ENCODE measurements at regions not wholly inside any gene's neighbourhood (a gene's known extent, or its start where the extent isn't known, plus 50 kb on each side); places are given as distances from the start of the nearest gene placed in this dataset.

DNA sequence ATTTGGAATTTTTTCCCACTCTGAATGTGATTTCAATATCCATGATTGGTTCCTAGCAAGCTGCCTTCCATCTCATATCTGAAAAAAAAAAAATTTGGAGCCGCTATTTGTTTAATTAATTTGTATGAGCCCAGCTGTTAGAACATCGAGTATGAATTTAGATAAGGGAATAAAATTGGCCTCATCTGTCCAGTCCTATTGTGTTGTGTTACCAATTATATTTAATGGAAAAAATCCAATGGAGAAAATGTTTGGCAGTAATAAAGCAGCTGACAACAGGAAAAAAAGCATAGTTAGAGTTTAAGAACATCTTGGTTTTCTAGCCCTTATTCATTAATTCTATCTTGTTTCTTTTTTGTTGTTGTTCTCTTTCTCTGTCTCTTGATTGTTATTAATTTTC, 735.6 kb upstream of the RIOK2 start:
- in situ Hi-C loops (cut with MboI; ENCODE audit: low sequenced_read_pairs) = no loop called here
- H3K27me3 ChIP-seq (ENCODE audit: low read depth) = no peaks in the 10 kb centered on the region
- no peak overlapping the region for H3K4me3 ChIP-seq
- no peaks in the 10 kb centered on the region for H3K4me1 ChIP-seq
- no peaks in the 10 kb centered on the region for H3K9me3 ChIP-seq
- H3K36me3 ChIP-seq (replicated peaks) = no peaks in the 10 kb centered on the region
- no peak for DNase-seq (ENCODE audit: low spot score in 2 of 2)

DNA sequence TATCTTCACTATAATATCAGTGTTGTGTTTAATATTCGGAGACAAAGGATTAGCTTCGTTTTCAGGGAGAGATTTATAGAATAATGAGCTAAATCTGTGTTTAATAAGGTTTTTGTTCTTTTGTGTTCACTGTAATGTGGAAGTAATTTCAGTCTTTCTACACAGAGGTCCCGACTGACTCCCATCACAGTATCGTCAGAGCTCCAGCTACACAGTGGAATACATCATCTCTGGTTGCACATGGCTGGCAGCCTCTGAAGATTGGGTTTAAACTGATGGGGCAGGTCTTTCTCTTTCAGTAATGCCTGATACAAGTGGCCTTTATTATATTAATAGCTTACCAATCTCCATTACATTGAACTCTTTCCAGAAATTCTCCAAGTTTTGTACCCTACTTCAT, 736.7 kb upstream of the RIOK2 start:
- in situ Hi-C loops (cut with MboI; ENCODE audit: low sequenced_read_pairs) = no loop called here
- H3K27me3 ChIP-seq (ENCODE audit: low read depth) = no peaks in the 10 kb centered on the region
- no peak overlapping the region for H3K4me3 ChIP-seq
- H3K4me1 ChIP-seq = no peaks in the 10 kb centered on the region
- H3K9me3 ChIP-seq = no peaks in the 10 kb centered on the region
- DNase-seq (ENCODE audit: low spot score in 2 of 2) = no peak
- H3K36me3 ChIP-seq (replicated peaks) = no peaks in the 10 kb centered on the region

DNA sequence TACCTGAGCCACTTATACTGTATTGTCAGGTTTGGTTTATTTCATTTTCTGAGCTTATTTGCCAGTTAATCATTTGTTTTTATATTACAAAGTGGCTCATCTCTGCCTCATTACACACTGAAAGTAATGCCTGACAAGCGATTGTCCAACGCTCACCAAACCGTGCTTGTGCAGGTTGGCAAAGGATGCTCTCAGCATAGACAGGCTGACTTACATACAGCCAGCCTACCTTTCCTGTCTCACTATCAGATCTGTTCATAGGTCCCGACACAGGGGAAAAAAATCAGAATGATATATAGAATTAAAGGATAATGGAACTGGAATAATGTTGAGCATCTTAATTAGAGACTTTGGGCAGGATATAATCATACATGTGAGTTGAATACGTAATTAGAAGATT, 739.7 kb upstream of the RIOK2 start:
- in situ Hi-C loops (cut with MboI; ENCODE audit: low sequenced_read_pairs) = no loop called here

DNA sequence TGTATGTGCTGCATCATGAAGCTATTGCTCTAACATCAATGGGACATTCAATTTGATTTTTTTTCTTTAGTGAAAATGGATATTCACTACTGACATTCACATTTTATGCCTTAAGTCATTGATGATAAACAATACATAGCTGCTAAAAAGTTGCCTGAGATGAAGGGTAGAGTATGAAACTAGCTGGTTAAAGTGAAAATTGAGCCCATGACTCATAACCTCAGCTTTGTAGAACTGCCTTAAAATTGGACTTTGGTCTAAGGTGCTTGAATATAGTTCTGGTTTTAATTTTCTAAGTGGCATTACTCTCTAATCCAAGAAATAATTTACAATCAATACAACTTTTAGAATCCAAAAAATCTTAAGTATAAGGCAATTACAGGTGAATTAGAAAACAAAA, 740.4 kb upstream of the RIOK2 start:
- in situ Hi-C loops (cut with MboI; ENCODE audit: low sequenced_read_pairs) = no loop called here
- no peaks in the 10 kb centered on the region for H3K36me3 ChIP-seq (replicated peaks)
- no peak for DNase-seq (ENCODE audit: low spot score in 2 of 2)
- H3K27me3 ChIP-seq (ENCODE audit: low read depth) = no peaks in the 10 kb centered on the region
- H3K4me1 ChIP-seq = no peaks in the 10 kb centered on the region
- no peaks in the 10 kb centered on the region for H3K9me3 ChIP-seq
- no peak overlapping the region for H3K4me3 ChIP-seq

More for the DNA sequence above, 739.7 kb upstream of the RIOK2 start:
- Histone ChIP-seq H3K27me3 (ENCODE audit: low read depth) (no peaks in the 10 kb centered on the region), H3K4me3 (no peak overlapping the region), H3K36me3 (replicated peaks) (no peaks in the 10 kb centered on the region), H3K4me1 (no peaks in the 10 kb centered on the region), H3K9me3 (no peaks in the 10 kb centered on the region)
- no peak for DNase-seq (ENCODE audit: low spot score in 2 of 2)

DNA sequence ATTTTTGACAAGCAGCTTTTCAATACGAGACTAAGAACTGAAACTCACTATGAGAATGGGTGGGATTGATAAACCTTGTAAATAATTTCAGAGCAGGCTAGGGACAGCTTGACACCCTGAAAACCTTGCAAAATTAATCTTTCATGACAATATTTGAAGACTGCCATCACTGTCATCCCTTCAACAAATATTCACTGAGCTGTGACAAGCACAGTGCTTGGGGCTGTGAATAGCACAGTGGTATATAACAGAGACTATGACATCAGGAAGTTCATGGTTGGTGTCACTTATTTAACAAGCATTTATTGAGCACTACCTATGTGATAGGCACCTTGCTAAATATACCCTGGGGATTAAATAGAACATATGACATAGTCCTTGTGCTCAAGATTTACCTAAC, 741.0 kb upstream of the RIOK2 start:
- in situ Hi-C loops (cut with MboI; ENCODE audit: low sequenced_read_pairs) = no loop called here
- no peak for DNase-seq (ENCODE audit: low spot score in 2 of 2)
- no peak overlapping the region for H3K4me3 ChIP-seq
- no peaks in the 10 kb centered on the region for H3K9me3 ChIP-seq
- H3K36me3 ChIP-seq (replicated peaks) = no peaks in the 10 kb centered on the region
- H3K4me1 ChIP-seq = no peaks in the 10 kb centered on the region
- no peaks in the 10 kb centered on the region for H3K27me3 ChIP-seq (ENCODE audit: low read depth)

DNA sequence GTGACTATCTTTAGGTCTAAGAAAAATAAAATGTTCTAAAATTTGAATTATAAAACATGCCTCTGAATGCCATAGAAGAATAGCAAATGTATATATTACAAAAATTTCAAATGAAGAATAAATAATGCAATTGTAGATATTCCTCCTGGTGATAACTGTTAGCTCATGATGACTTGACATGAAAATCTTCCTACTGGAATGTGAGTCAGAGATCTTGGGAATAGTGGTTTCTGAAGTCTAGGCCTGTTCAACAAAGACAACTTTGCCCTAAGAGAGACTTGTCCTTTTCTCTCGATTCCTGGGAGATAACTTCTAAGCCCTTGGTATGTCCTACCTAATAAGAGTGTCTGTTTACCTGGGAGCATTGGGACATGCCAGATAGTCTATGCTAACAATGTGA, 746.3 kb upstream of the RIOK2 start:
- no peak overlapping the region for H3K4me3 ChIP-seq
- H3K36me3 ChIP-seq (replicated peaks) = no peaks in the 10 kb centered on the region
- in situ Hi-C loops (cut with MboI; ENCODE audit: low sequenced_read_pairs) = no loop called here
- DNase-seq (ENCODE audit: low spot score in 2 of 2) = no peak
- H3K9me3 ChIP-seq = no peaks in the 10 kb centered on the region
- H3K4me1 ChIP-seq = no peaks in the 10 kb centered on the region
- H3K27me3 ChIP-seq (ENCODE audit: low read depth) = no peaks in the 10 kb centered on the region

DNA sequence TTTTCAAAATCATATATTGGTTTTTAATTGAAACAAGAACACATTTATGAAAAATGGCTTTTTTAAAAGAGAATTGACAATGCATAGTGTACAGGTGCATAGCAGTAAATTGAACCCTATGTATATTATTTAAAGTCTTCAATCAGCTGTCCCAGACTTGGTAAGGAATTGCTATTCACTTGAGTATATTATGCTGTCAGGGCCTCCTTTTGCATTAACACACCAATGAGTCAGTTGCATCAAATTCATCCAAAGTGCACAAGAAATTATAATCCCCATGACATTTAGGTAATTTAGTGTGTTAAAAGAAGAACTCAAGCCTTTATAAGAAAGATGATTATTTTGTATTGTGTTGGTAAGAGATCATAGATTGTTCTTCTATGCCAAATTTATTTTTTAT, 748.8 kb upstream of the RIOK2 start:
- in situ Hi-C loops (cut with MboI; ENCODE audit: low sequenced_read_pairs) = no loop called here
- H3K27me3 ChIP-seq (ENCODE audit: low read depth) = no peaks in the 10 kb centered on the region
- no peaks in the 10 kb centered on the region for H3K36me3 ChIP-seq (replicated peaks)
- H3K4me1 ChIP-seq = no peaks in the 10 kb centered on the region
- H3K4me3 ChIP-seq = no peak overlapping the region
- no peak for DNase-seq (ENCODE audit: low spot score in 2 of 2)
- no peaks in the 10 kb centered on the region for H3K9me3 ChIP-seq

DNA sequence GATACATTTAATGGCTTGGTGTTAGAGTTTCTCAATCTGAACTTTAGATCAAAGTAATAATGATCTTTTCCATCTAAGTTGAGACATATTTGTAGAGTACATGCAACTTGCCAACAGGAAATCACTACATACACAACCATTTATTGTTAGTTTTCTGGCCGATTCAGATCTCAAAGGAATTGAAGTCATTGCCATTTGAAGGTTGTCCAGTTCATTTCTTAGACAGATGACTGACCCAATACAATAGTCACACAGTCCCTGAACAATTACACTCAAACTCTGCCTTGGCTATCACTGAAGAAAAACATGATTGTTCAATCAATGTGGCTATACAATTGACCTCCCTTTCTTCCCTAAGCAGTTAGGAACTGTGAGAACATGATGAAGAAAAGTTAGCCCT, 753.2 kb upstream of the RIOK2 start:
- H3K4me1 ChIP-seq = no peaks in the 10 kb centered on the region
- no peak for DNase-seq (ENCODE audit: low spot score in 2 of 2)
- H3K36me3 ChIP-seq (replicated peaks) = no peaks in the 10 kb centered on the region
- H3K9me3 ChIP-seq = no peaks in the 10 kb centered on the region
- in situ Hi-C loops (cut with MboI; ENCODE audit: low sequenced_read_pairs) = no loop called here
- no peak overlapping the region for H3K4me3 ChIP-seq
- no peaks in the 10 kb centered on the region for H3K27me3 ChIP-seq (ENCODE audit: low read depth)

DNA sequence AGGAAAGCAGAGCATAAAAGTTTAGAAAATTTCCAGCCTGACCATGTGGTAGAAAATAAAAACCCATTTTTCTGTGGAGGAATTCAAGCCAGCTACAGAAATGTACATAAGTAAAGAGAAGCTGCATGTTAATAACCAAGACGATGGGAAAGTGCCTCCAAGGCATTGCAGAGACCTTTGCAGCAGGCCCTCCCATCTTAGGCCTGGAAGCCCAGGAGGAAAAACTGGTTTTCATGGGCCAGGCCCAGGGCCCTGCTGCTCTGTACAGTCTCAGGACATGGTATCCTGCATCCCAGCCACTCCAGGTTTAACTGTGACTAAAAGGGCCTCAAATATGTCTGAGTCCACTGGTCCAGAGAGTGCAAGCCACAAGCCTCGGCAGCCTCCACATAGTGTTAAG, 754.8 kb upstream of the RIOK2 start:
- H3K36me3 ChIP-seq (replicated peaks) = no peaks in the 10 kb centered on the region
- H3K4me3 ChIP-seq = no peak overlapping the region
- no peaks in the 10 kb centered on the region for H3K9me3 ChIP-seq
- in situ Hi-C loops (cut with MboI; ENCODE audit: low sequenced_read_pairs) = no loop called here
- no peaks in the 10 kb centered on the region for H3K27me3 ChIP-seq (ENCODE audit: low read depth)
- H3K4me1 ChIP-seq = no peaks in the 10 kb centered on the region
- DNase-seq (ENCODE audit: low spot score in 2 of 2) = no peak

DNA sequence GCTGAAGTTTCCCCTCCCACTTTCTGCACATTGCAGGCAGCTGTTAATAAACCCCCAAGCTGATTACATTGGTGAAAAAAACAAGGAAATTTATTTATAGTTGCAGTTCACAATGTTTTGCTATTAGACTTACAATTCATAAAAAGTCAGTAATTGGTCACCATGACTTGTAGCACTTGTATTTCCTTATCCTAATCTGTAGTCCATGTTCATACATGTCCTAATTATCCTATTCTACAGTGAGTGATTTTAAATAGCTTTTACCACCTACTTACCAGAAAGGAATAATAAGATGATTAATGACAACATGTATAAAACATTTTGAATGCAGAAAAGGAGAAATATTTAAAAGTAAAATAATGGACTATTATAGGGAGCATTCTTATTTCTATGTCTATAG, 760.0 kb upstream of the RIOK2 start:
- Histone ChIP-seq H3K4me1 (no peaks in the 10 kb centered on the region), H3K9me3 (no peaks in the 10 kb centered on the region), H3K4me3 (no peak overlapping the region), H3K27me3 (ENCODE audit: low read depth) (no peaks in the 10 kb centered on the region), H3K36me3 (replicated peaks) (no peaks in the 10 kb centered on the region)
- no peak for DNase-seq (ENCODE audit: low spot score in 2 of 2)
- in situ Hi-C loops (cut with MboI; ENCODE audit: low sequenced_read_pairs) = no loop called here

DNA sequence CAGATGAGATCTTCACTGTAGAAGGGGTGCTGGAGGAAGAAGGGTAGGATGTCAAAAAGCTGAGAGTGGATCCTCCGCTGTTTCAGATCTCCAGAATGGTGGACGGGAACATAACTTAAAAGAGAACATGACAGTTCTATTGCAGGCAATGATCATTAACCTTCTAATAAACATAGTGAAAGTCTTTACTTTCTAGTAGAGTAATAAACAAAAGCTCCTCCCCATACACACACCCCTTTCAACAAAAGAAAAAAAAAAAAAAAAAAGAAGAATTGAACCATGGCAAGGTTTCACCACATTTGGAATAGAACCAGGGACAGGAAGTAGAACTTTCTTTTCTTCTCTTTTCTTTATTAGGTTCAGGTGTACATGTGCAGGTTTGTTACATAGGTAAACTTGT, 768.1 kb upstream of the RIOK2 start:
- H3K36me3 ChIP-seq (replicated peaks) = no peaks in the 10 kb centered on the region
- H3K4me1 ChIP-seq = no peaks in the 10 kb centered on the region
- H3K4me3 ChIP-seq = no peak overlapping the region
- in situ Hi-C loops (cut with MboI; ENCODE audit: low sequenced_read_pairs) = no loop called here
- DNase-seq (ENCODE audit: low spot score in 2 of 2) = no peak
- H3K27me3 ChIP-seq (ENCODE audit: low read depth) = no peaks in the 10 kb centered on the region
- H3K9me3 ChIP-seq = no peaks in the 10 kb centered on the region

DNA sequence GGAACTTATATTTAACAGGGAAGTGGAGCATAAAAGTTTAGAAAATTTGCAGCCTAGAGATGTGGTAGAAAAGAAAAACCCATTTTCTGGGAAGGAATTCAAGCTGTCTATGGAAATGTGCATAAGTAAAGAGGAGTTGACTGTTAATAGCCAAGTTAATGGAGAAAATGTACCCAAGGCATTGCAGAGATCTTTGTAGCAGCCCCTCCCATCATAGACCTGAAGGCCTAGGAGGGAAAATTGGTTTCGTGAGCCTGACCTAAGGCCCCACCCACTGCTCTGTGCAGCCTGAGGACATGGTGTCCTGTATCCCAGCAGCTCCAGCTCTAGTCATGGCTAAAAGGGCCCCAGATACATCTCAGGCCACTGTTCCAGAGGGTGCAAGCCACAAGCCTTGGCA, 772.4 kb upstream of the RIOK2 start:
- H3K4me1 ChIP-seq = no peaks in the 10 kb centered on the region
- in situ Hi-C loops (cut with MboI; ENCODE audit: low sequenced_read_pairs) = no loop called here
- no peak overlapping the region for H3K4me3 ChIP-seq
- H3K36me3 ChIP-seq (replicated peaks) = no peaks in the 10 kb centered on the region
- no peak for DNase-seq (ENCODE audit: low spot score in 2 of 2)
- H3K27me3 ChIP-seq (ENCODE audit: low read depth) = no peaks in the 10 kb centered on the region
- H3K9me3 ChIP-seq = no peaks in the 10 kb centered on the region

DNA sequence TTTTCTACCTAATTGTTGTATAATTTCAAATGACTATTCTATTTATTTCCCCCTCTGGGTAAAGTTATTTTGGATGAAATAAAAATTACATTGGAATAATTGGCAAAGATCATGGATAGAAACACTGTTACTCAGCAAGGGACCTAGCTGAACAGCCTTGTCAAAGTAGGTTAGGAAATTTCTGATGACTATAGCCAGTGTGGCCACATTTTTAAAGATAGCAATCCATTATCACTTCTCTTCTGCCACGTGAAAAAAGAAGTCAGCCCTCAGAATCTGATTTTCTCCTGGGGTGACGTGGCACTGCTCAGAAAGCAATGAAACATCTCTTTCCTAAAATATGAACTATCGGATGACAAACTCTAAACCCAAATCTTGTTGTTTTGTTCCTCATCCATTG, 784.2 kb upstream of the RIOK2 start:
- Histone ChIP-seq H3K9me3 (no peaks in the 10 kb centered on the region), H3K27me3 (ENCODE audit: low read depth) (no peaks in the 10 kb centered on the region; the same call in 1 of the 2 replicates), H3K36me3 (replicated peaks) (no peaks in the 10 kb centered on the region), H3K4me1 (no peaks in the 10 kb centered on the region), H3K4me3 (no peak overlapping the region)
- in situ Hi-C loops (cut with MboI; ENCODE audit: low sequenced_read_pairs) = no loop called here
- DNase-seq (ENCODE audit: low spot score in 2 of 2) = no peak

DNA sequence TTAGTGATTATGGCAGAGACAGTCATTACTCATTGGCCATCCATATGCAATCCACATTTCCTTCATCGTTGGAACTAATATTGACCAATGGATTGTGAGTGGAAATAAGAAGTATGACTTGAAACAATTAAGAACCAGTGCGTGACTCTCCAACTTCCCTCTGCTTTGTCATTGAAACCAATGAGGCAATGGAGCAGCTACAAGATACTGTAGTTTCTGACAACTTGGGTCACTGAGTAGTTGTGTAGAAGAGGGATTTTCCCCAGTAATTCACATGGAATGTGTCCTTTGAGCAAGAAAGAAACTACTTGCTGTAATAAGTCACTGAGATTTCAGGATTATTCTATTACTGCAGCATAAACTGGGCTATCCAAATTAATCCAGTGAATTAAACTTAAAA, 785.3 kb upstream of the RIOK2 start:
- no peak overlapping the region for H3K4me3 ChIP-seq
- H3K36me3 ChIP-seq (replicated peaks) = no peaks in the 10 kb centered on the region
- no peaks in the 10 kb centered on the region; the same call in 1 of the 2 replicates for H3K27me3 ChIP-seq (ENCODE audit: low read depth)
- no peaks in the 10 kb centered on the region for H3K9me3 ChIP-seq
- in situ Hi-C loops (cut with MboI; ENCODE audit: low sequenced_read_pairs) = no loop called here
- H3K4me1 ChIP-seq = no peaks in the 10 kb centered on the region
- no peak for DNase-seq (ENCODE audit: low spot score in 2 of 2)

DNA sequence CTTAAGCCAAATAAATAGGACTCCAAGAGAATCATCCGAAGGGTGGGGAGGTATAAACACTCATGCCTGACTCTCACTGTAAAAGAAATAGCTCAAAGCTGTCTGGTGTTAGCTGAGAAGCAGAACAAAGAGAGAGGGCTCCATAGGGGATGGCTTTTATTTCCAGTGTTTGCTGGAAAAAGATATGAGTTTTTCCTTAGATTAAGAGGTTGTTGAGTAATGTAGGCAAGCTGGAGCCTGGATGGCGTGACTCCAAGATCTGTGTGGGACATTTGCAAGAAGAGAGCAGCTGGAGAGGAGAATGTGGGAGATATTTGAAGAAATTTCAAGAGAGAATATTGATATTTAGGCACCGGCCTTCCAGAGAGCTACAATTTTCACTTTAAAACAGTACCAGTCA, 793.7 kb upstream of the RGMB start:
- in situ Hi-C loops (cut with MboI; ENCODE audit: low sequenced_read_pairs) = no loop called here
- no peaks in the 10 kb centered on the region for H3K36me3 ChIP-seq (replicated peaks)
- no peak overlapping the region for H3K4me3 ChIP-seq
- DNase-seq (ENCODE audit: low spot score in 2 of 2) = no peak
- H3K27me3 ChIP-seq (ENCODE audit: low read depth) = 0 out of 2 replicates have a peak, but pooled peaks cover 3% of the 10 kb centered on the region
- no peaks in the 10 kb centered on the region for H3K9me3 ChIP-seq
- no peaks in the 10 kb centered on the region for H3K4me1 ChIP-seq

Data from HAP-1 (cell line).